ENCODE measurements at regions not wholly inside any gene's neighbourhood (a gene's known extent, or its start where the extent isn't known, plus 50 kb on each side); places are given as distances from the start of the nearest gene placed in this dataset.

DNA sequence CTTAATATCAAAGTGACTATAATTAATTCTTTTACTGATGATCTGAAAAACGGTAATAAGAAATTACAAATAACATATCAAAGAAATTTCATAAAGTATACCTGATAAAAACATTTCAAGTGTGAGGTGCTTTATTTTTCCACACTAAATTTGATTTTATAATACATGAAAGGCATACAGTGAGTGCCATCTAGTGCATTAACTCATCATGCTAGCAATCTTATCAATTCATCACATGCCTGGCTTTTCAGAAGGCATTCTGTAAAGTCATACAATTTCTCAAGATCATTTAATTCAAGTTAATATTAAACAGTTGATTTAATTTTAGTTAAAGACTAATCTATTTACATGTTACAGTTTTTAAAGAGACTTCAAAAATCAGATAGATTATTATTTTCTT lies 1020.9 kb downstream of the GATA3 start:
- TF ChIP-seq CTCF (IDR thresholded peaks at IDR 0.05; ENCODE audit: borderline replicate concordance, control extremely low read depth, extremely low read depth, insufficient read depth, missing control alignments) = no peak

GRCh38 chr10:9076066-9076465 lies 1021.6 kb downstream of the GATA3 start:
- TF ChIP-seq CTCF (IDR thresholded peaks at IDR 0.05; ENCODE audit: borderline replicate concordance, control extremely low read depth, extremely low read depth, insufficient read depth, missing control alignments) = no peak
- in situ Hi-C loops (cut with MboI; ENCODE audit: low sequenced_read_pairs, unreplicated experiment) = no loop called here
- no peak for DNase-seq (ENCODE audit: low spot score)

More for the DNA sequence above, 1020.9 kb downstream of the GATA3 start:
- DNase-seq (ENCODE audit: low spot score) = no peak
- in situ Hi-C loops (cut with MboI; ENCODE audit: low sequenced_read_pairs, unreplicated experiment) = no loop called here

DNA sequence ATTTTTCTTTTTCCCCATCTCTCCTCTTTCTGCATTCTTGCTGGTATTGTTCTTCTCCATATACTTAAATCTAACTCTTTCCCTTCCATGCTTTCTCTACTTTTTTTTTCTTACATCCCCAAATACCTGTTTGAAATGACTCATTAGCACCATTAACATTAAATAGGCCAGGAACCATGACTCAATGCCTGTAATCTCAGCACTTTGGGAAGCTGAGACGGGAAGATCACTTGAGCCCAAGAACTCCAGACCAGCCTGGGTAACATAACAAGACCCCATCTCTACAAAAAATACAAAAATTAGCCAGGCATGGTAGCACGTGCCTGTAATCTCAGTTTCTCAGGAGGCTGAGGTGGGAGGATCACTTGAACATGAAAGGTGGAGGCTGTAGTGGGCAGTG lies 1026.8 kb downstream of the GATA3 start:
- in situ Hi-C loops (cut with MboI; ENCODE audit: low sequenced_read_pairs, unreplicated experiment) = no loop called here
- TF ChIP-seq CTCF (IDR thresholded peaks at IDR 0.05; ENCODE audit: borderline replicate concordance, control extremely low read depth, extremely low read depth, insufficient read depth, missing control alignments) = no peak

GRCh38 chr10:9081961-9082360 lies 1027.5 kb downstream of the GATA3 start:
- no peak for DNase-seq (ENCODE audit: low spot score)
- TF ChIP-seq CTCF (IDR thresholded peaks at IDR 0.05; ENCODE audit: borderline replicate concordance, control extremely low read depth, extremely low read depth, insufficient read depth, missing control alignments) = no peak
- in situ Hi-C loops (cut with MboI; ENCODE audit: low sequenced_read_pairs, unreplicated experiment) = no loop called here

More for the DNA sequence above, 1026.8 kb downstream of the GATA3 start:
- DNase-seq (ENCODE audit: low spot score) = no peak

- in situ Hi-C loops (cut with MboI; ENCODE audit: low sequenced_read_pairs, unreplicated experiment) = no loop called here
Measured at GRCh38 chr10:9091530-9092093, 1037.1 kb downstream of the GATA3 start.

GRCh38 chr10:9096288-9096687 lies 1041.8 kb downstream of the GATA3 start:
- in situ Hi-C loops (cut with MboI; ENCODE audit: low sequenced_read_pairs, unreplicated experiment) = no loop called here
- no peak for TF ChIP-seq CTCF (IDR thresholded peaks at IDR 0.05; ENCODE audit: borderline replicate concordance, control extremely low read depth, extremely low read depth, insufficient read depth, missing control alignments)
- DNase-seq (ENCODE audit: low spot score) = no peak

More at GRCh38 chr10:9091530-9092093, 1037.1 kb downstream of the GATA3 start:
- TF ChIP-seq CTCF (IDR thresholded peaks at IDR 0.05; ENCODE audit: borderline replicate concordance, control extremely low read depth, extremely low read depth, insufficient read depth, missing control alignments) = no peak
- DNase-seq (ENCODE audit: low spot score) = no peak
